ENCODE measurements at regions not wholly inside any gene's neighbourhood (a gene's known extent, or its start where the extent isn't known, plus 50 kb on each side); places are given as distances from the start of the nearest gene placed in this dataset.

DNA sequence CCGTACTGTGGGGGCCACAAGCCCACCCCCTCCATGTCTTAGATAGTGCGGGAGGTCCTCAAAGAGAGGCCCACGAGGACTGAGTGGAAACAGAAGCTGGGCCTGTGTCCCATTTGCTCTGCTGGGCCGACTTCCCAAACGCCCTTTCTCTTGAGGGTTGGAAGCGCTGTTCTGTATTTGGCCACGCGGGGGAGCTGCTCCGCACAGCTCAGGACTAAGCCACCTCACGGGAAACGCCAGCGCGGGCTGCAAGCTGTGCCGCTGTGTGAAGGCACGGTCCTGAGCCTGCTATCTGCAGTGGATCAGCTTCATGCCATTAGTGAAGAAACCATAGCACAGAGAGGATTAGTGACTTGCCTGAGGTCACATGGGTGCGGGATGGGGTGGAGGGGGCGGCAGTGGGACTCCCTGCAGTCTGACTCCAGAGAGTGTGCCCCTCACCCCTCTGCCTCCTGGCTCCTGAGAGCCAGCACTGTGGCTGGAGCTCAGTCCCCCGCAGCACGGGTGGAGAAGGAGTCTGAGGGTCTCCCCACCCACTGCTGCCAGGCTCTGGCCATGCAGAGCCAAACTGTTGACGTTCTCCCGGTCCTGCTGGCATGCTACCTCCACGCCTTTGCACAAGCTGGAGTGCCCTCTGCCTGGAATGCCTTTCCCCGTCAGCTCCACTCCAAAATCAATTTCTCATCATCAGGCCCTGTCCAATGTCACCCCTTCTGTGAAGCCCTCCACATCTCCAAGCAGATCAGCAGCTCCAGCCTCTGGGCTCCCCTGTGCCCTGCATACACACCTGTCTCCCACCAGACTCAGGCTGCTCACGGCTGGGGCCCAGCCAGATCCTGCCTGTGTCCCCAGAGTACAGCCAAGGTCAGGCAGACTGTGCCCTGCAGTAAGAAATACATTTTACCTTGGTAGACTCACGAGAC, 51.5 kb upstream of the LRRC32 start:
- CTCF ChIA-PET = interaction anchor here (0.6 to 2.1 kb wide), 34 partner anchors 9 to 340 kb away, joined by 3 to 29 read pairs (median 4); no protein-coding TSS in a partner anchor
- Mint-ChIP-seq H3K4me3 (no peak overlapping the region), H3K4me1 (peaks cover 7% of the 10 kb centered on the region), H3K27me3 (peaks cover 28% of the 10 kb centered on the region), H3K9me3 (no peaks in the 10 kb centered on the region), H3K27ac (no peak overlapping the region), H3K36me3 (ENCODE audit: low read depth) (no peaks in the 10 kb centered on the region)
- POLR2A ChIA-PET = interaction anchor here (0.9 to 1.0 kb wide), 2 partner anchors 80 to 84 kb away, joined by 3 read pairs; no protein-coding TSS in a partner anchor
- DNase-seq = peak; percentile 79

DNA sequence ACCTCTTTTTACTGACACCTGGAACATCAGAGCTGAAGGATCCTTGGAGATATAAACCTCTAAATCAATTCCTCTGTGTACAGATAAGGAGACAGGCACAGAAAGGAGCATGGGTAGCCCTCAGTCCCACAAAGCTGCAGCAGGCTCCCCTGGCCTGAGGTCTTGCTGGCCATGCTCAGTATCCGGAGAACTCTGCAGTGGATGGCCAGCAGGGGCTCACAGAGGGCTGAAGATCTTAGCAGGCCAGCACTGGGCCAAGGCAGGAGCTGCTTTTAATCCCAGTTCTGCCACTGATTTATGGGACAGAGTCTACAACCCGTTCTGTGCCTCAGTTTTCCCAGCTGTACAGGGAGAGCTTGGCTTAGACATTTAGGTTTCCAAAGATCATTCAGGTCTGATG, 52.6 kb upstream of the LRRC32 start:
- CTCF ChIA-PET = interaction anchor here (1.3 to 2.1 kb wide), 6 partner anchors 8 to 213 kb away, joined by 3 to 7 read pairs (median 4); no protein-coding TSS in a partner anchor
- no peak for DNase-seq
- Mint-ChIP-seq H3K27ac (no peak overlapping the region), H3K4me3 (no peak overlapping the region), H3K4me1 (peaks cover 7% of the 10 kb centered on the region), H3K9me3 (no peaks in the 10 kb centered on the region), H3K27me3 (peaks cover 33% of the 10 kb centered on the region), H3K36me3 (ENCODE audit: low read depth) (no peaks in the 10 kb centered on the region)
- POLR2A ChIA-PET = no interaction called here

DNA sequence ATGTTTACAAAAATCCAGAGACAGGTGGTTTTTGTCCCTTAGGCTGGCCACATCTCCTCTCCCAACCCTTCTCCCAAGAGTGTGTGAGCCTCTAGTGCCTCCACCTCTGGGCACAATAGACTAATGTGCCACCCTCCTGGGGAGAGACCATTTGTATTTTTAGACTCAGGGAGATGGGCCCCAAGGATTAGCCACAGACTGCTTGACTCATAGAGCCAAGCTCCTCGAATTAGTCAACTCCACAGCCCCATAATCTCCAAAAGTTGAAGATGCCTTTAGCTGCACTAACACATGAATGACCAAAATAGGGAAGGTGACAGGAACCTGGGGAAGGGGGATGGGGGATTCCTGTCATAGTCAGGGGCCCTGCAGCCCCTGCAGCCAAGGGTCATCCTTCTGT, 53.0 kb upstream of the LRRC32 start:
- Mint-ChIP-seq H3K4me3 (no peak overlapping the region), H3K27me3 (peaks cover 33% of the 10 kb centered on the region), H3K4me1 (peaks cover 7% of the 10 kb centered on the region), H3K36me3 (ENCODE audit: low read depth) (no peaks in the 10 kb centered on the region), H3K9me3 (no peaks in the 10 kb centered on the region), H3K27ac (no peak overlapping the region)
- POLR2A ChIA-PET = no interaction called here
- no peak for DNase-seq
- CTCF ChIA-PET = interaction anchor here (1.3 to 2.1 kb wide), 5 partner anchors 8 to 213 kb away, joined by 3 to 7 read pairs (median 3); no protein-coding TSS in a partner anchor

DNA sequence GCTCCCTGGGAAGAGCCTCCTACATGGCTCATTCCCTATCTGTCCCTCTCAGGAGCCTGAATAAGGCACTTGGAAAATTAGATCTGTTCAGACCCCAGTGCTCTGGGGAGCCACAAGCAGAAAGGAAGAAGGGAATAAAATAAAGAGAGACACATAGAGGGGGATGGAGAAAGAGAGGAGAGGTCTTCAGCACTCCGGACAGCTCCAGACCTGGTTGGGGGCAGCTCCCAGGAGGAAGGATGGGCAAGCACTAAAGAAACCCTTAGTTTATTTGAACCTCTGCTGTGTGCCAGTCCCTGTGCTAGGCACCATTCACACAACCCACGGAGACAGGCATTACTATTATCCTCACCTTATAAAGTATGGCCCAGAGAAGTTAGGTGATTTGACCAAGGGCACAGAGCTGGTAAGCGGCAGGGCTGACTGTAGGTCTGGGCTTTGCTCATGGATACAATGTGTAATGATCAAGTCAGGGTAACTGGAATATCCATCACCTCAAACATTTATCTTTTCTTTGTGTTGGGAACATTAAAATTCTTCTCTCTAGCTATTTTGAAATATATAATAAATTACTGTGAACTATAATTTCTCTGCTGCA, 53.7 kb upstream of the LRRC32 start:
- H3K36me3 Mint-ChIP-seq (ENCODE audit: low read depth) = no peaks in the 10 kb centered on the region
- H3K9me3 Mint-ChIP-seq = no peaks in the 10 kb centered on the region
- ChIA-PET CTCF (interaction anchor here (1.0 to 1.8 kb wide), 5 partner anchors 22 to 214 kb away, joined by 3 to 6 read pairs (median 4); no protein-coding TSS in a partner anchor), POLR2A (no interaction called here)
- peaks cover 33% of the 10 kb centered on the region for H3K27me3 Mint-ChIP-seq
- no peak overlapping the region for H3K4me3 Mint-ChIP-seq
- no peak overlapping the region for H3K27ac Mint-ChIP-seq
- peaks cover 7% of the 10 kb centered on the region for H3K4me1 Mint-ChIP-seq
- no peak for DNase-seq

DNA sequence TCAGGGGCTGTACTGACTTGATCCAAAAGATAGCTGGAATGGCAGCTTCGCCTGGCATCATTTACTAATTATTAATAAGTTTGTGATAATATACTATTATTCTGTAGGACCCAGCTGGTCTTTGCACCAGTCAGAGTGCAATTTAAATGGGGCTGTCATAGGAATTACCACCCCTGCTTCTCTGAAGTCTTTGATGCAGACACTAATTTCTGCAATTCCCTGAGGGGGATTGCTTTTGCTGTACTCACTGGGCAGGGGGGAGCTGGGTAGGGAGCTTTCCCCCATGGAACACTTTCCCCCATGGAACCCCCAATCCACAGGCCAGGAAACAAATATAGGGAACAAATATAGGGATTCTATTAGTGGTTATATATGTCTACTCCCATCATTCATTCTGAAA, 54.9 kb upstream of the TSKU start:
- Mint-ChIP-seq H3K27ac (no peak overlapping the region), H3K9me3 (no peaks in the 10 kb centered on the region), H3K27me3 (peaks cover 27% of the 10 kb centered on the region), H3K4me1 (no peaks in the 10 kb centered on the region), H3K36me3 (ENCODE audit: low read depth) (no peaks in the 10 kb centered on the region), H3K4me3 (no peak overlapping the region)
- DNase-seq = no peak
- POLR2A ChIA-PET = no interaction called here
- CTCF ChIA-PET = interaction anchor here (0.6 to 1.2 kb wide), 3 partner anchors 70 to 192 kb away, joined by 3 to 5 read pairs (median 4); no protein-coding TSS in a partner anchor

DNA sequence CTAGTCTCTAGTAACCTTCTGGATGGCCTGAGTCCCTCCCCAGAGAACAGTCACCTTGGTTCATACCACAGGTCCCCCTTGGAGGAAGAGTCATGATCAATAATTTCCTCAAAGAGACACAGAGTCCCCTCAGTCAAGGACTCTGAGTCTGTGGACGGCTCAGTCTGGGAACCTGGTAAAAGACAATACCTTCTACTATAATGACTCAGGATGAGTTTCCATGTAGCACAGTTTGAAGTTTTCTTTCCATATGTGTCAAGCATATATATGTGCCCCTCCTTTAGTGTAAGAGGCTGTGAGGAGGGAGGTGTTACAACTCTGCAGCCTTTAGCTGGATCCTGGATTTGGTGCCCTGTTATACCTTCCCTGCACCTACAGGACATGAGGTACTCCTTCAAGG, 54.4 kb upstream of the TSKU start:
- ChIA-PET CTCF (interaction anchor here (0.6 kb wide), 1 partner anchor 83 kb away, joined by 4 read pairs; no protein-coding TSS in a partner anchor), POLR2A (no interaction called here)
- H3K27ac Mint-ChIP-seq = no peak overlapping the region
- H3K27me3 Mint-ChIP-seq = peaks cover 23% of the 10 kb centered on the region
- no peak overlapping the region for H3K4me3 Mint-ChIP-seq
- no peaks in the 10 kb centered on the region for H3K36me3 Mint-ChIP-seq (ENCODE audit: low read depth)
- H3K4me1 Mint-ChIP-seq = no peaks in the 10 kb centered on the region
- no peaks in the 10 kb centered on the region for H3K9me3 Mint-ChIP-seq
- DNase-seq = no peak

DNA sequence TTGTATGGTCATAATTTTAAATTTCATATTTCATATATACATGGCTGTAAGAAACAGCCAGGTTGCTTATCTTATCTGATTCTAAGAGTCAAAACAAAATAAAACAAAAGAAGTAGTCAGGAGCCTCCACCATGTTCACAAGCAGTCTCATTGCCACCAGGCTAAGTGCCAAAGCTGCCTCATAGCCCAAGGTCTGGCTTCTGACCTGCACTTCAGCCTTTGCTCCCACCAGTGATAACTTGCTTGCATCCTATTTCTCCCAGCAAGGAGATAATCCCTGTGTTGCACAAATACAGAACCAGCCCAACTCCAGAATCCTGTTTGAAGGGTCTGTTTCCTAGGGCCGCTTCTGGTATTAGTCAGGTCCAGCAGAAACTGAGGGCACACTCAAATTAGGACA, 53.9 kb upstream of the TSKU start:
- no peaks in the 10 kb centered on the region for H3K9me3 Mint-ChIP-seq
- peaks cover 22% of the 10 kb centered on the region for H3K27me3 Mint-ChIP-seq
- no peaks in the 10 kb centered on the region for H3K36me3 Mint-ChIP-seq (ENCODE audit: low read depth)
- POLR2A ChIA-PET = no interaction called here
- H3K4me1 Mint-ChIP-seq = no peaks in the 10 kb centered on the region
- no peak overlapping the region for H3K4me3 Mint-ChIP-seq
- CTCF ChIA-PET = no interaction called here
- no peak for DNase-seq
- H3K27ac Mint-ChIP-seq = no peak overlapping the region

DNA sequence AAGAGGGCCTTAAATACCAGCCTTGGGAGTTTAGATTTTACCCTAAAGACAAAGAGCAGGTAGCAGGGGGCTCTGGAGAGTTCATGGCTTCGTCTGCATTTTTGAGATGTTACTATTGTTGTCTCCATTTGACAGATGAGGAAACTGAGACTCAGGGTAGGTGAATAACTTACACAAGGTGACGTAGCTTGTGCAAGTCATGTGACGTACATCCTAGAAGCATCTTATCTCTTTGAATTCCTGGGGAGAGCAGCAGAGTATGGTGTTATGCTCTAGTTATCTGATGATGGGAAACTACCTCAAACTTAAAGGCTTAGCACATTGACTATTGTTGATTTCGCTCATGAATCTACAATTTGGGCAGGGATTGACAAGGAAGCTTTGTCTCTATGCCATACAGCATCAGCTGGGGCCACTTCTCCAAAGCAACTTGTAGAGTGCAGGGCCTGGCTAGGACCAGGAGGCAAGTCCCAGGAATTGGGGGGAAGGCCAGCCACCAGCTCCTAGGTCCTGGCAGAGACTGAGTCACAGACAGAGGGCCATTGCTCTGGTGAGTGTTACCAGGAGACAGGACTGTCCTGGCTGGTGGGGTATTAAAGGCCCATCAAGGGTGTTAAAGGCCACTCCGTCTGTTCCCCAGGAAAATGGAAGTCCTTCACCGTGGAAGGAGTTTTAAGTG, 52.1 kb upstream of the TSKU start:
- Mint-ChIP-seq H3K4me3 (no peak overlapping the region), H3K9me3 (no peaks in the 10 kb centered on the region), H3K27ac (no peak overlapping the region), H3K4me1 (no peaks in the 10 kb centered on the region), H3K36me3 (ENCODE audit: low read depth) (no peaks in the 10 kb centered on the region), H3K27me3 (peaks cover 21% of the 10 kb centered on the region)
- POLR2A ChIA-PET = no interaction called here
- no peak for DNase-seq
- CTCF ChIA-PET = interaction anchor here (1.6 to 7.1 kb wide), 2 partner anchors 9 to 70 kb away, joined by 7 to 129 read pairs; no protein-coding TSS in a partner anchor

DNA sequence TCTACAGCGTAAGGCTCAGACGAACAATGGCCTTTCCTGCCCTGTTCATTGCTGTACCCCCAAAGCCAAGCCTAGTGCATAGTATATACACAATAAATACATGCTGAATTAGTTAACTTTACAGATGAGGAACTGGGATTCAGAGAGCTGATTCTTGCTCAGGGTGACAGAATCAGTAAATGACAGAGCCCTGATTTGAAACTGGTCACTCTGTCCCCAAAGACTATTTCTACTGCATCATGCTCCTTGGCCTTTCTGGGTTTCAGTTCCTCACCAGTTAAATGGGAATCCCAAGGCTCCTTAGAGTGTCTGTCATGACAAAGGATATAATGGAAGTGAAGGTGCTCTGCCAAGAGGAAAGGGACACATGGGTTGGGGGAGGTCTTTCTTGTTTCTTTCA, 50.5 kb upstream of the TSKU start:
- no peaks in the 10 kb centered on the region for H3K9me3 Mint-ChIP-seq
- ChIA-PET POLR2A (no interaction called here), CTCF (interaction anchor here (1.1 to 7.1 kb wide), 2 partner anchors 11 to 69 kb away, joined by 4 to 129 read pairs; no protein-coding TSS in a partner anchor)
- no peak overlapping the region for H3K4me3 Mint-ChIP-seq
- H3K4me1 Mint-ChIP-seq = peaks cover 4% of the 10 kb centered on the region
- H3K27me3 Mint-ChIP-seq = peaks cover 15% of the 10 kb centered on the region
- no peak overlapping the region for H3K27ac Mint-ChIP-seq
- DNase-seq = no peak
- no peaks in the 10 kb centered on the region for H3K36me3 Mint-ChIP-seq (ENCODE audit: low read depth)
